Stimulated activated naive CD8-positive, alpha-beta T cell treated with anti-CD3 and anti-CD28 coated beads, Interleukin-15, amount 100 ng/mL, for 72 hours (primary cell): ENCODE measurements at regions not wholly inside any gene's neighbourhood (a gene's known extent, or its start where the extent isn't known, plus 50 kb on each side); places are given as distances from the start of the nearest gene placed in this dataset.

Experiments
- ATAC-seq: fragments of 150-1000 bp; cut with Tn5 transposase; 2 replicates; pipeline ENCODE4 v1.10.0; 2021; ENCODE audit warnings: mild to moderate bottlenecking, moderate library complexity
- DNase-seq, 2 donors: peaks; one replicate each; pipeline ENCODE4 v3.0.0; 2021 to 2022
- H3K27ac Mint-ChIP-seq, 2 donors: one replicate each; pipeline ENCODE4 v1.8.0; 2022; ENCODE audit warnings: mild to moderate bottlenecking in 2 of 2, mixed read lengths in 2 of 2, moderate library complexity in 2 of 2
- H3K27me3 Mint-ChIP-seq: one replicate; pipeline ENCODE4 v1.8.0; 2022; ENCODE audit warnings: mixed read lengths
- H3K4me1 Mint-ChIP-seq: one replicate; pipeline ENCODE4 v1.8.0; 2022; ENCODE audit warnings: mild to moderate bottlenecking, mixed read lengths
- H3K4me3 Mint-ChIP-seq, 2 donors: one replicate each; pipeline ENCODE4 v1.8.0; 2022; ENCODE audit warnings: mild to moderate bottlenecking in 2 of 2, mixed read lengths in 2 of 2, moderate library complexity in 1 of 2
- H3K9me3 Mint-ChIP-seq, 2 donors: one replicate each; pipeline ENCODE4 v1.8.0; 2022; ENCODE audit warnings: mixed read lengths in 2 of 2

- H3K27me3 Mint-ChIP-seq, result no peaks in the 10 kb centered on the region
- no peak overlapping the region for H3K27ac Mint-ChIP-seq
- H3K9me3 Mint-ChIP-seq, result peaks cover 0 to 9% of the 10 kb centered on the region in 2 donors
- no peak for ATAC-seq
- H3K4me3 Mint-ChIP-seq, result no peak overlapping the region
- no peak for DNase-seq
- no peaks in the 10 kb centered on the region for H3K4me1 Mint-ChIP-seq
These were observed 249.4 kb downstream of the HNMT start for GRCh38 chr2:138213624-138214023.

DNA sequence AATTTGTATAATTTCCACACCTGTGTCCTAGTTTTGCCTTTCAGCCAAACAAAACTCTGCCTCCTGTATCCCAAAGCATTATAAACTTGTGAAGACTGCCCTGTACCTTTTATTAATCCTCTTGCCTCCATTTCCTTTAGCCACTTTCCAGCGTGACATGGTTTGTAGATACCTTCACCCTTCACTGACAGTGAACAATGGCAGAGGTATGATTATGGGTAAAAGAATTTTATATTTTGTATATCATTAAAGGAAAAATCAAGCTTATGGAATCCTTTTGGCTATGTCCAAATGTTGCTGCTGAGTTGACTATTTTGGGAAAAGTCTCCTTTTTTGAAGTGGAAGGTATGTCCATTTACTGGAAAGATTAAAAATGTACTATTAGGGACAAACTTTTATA is 251.7 kb downstream of the HNMT start:
- Mint-ChIP-seq H3K9me3 (peaks cover 0 to 9% of the 10 kb centered on the region in 2 donors), H3K4me3 (no peak overlapping the region), H3K27me3 (no peaks in the 10 kb centered on the region), H3K27ac (no peak overlapping the region), H3K4me1 (no peaks in the 10 kb centered on the region)
- DNase-seq (no peak), ATAC-seq (no peak)

DNA sequence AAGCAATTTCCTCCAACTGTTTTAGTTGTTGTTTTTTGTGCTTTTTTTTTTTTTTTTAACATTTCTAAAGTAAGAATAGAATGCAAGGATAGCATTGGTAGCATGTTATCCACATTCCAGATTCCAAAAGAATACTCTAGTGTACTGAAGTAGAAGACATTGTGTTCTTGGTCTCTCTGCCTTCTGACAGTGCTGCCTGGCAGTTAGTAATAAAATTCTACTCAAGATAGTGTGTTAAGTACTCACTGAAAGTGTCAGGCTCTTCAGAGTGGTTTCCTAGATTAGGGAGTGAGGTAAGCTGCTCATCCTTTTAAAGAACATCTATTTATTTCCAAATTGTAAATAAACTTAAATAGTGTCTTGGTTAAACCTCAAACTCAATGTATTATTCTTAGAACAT is 253.7 kb downstream of the HNMT start:
- DNase-seq (no peak), ATAC-seq (no peak)
- no peaks in the 10 kb centered on the region for H3K27me3 Mint-ChIP-seq
- no peak overlapping the region for H3K4me3 Mint-ChIP-seq
- H3K4me1 Mint-ChIP-seq, result no peaks in the 10 kb centered on the region
- no peak overlapping the region for H3K27ac Mint-ChIP-seq
- peaks cover 0 to under 1% of the 10 kb centered on the region in 2 donors for H3K9me3 Mint-ChIP-seq

DNA sequence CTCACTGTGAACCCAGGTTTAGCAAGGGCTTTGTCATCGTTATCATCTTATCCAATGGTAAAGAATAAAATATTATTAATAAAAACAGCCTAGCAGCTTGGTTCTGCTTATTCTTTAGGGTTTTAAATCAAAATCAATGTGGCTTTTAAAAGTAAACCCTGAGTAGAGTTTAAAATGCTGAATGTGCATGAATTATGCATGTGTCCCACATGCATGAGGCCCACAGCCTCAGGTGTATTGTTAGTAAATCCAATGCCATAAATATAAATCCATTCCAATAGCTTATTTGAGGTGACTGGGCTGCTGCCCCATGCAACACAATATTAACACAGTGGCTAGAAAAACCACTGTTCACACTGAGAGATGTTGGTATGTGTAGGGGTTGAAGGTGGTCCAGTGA is 254.1 kb downstream of the HNMT start:
- no peaks in the 10 kb centered on the region for H3K4me1 Mint-ChIP-seq

GRCh38 chr2:138219961-138220360 is 255.7 kb downstream of the HNMT start:
- Mint-ChIP-seq H3K9me3 (no peaks in the 10 kb centered on the region), H3K4me3 (no peak overlapping the region), H3K4me1 (no peaks in the 10 kb centered on the region), H3K27me3 (no peaks in the 10 kb centered on the region), H3K27ac (no peak overlapping the region)
- ATAC-seq, result no peak
- no peak for DNase-seq

More for the DNA sequence above, 254.1 kb downstream of the HNMT start:
- DNase-seq (no peak), ATAC-seq (no peak)
- no peak overlapping the region for H3K4me3 Mint-ChIP-seq
- no peaks in the 10 kb centered on the region for H3K9me3 Mint-ChIP-seq
- H3K27me3 Mint-ChIP-seq, result no peaks in the 10 kb centered on the region
- no peak overlapping the region for H3K27ac Mint-ChIP-seq

DNA sequence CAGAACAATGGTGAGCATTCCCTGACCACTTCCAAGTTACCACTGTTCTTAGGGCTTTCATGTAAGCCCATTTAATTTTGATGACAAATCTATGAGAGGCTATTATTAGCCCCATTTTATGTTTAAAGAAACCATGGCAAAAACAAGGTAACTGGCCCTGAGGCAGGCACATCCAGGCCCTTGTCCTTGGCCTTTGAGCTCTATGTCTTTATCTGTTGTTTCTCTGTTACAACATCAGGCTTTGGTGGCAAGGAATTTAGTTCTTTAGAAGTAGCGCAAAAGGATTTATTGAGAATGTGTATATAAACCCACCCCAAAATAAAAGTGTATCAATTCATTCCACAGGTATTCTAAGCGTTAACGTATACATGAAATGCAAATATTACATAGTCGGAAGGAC is 257.1 kb downstream of the HNMT start:
- no peaks in the 10 kb centered on the region for H3K4me1 Mint-ChIP-seq
- DNase-seq (no peak), ATAC-seq (no peak)
- no peak overlapping the region for H3K4me3 Mint-ChIP-seq
- H3K27ac Mint-ChIP-seq, result no peak overlapping the region
- H3K27me3 Mint-ChIP-seq, result no peaks in the 10 kb centered on the region
- H3K9me3 Mint-ChIP-seq, result no peaks in the 10 kb centered on the region

- Mint-ChIP-seq H3K9me3 (peaks cover 4 to 12% of the 10 kb centered on the region in 2 donors), H3K27ac (no peak overlapping the region), H3K4me1 (no peaks in the 10 kb centered on the region), H3K4me3 (no peak overlapping the region), H3K27me3 (no peaks in the 10 kb centered on the region)
- DNase-seq (no peak), ATAC-seq (no peak)
These were observed 259.0 kb downstream of the HNMT start for GRCh38 chr2:138223319-138223718.

- H3K27ac Mint-ChIP-seq, result no peak overlapping the region
- DNase-seq, result no peak
- H3K4me1 Mint-ChIP-seq, result no peaks in the 10 kb centered on the region
- no peak for ATAC-seq
- H3K4me3 Mint-ChIP-seq, result no peak overlapping the region
- peaks cover 6 to 15% of the 10 kb centered on the region in 2 donors for H3K9me3 Mint-ChIP-seq
- no peaks in the 10 kb centered on the region for H3K27me3 Mint-ChIP-seq
These were observed 262.9 kb downstream of the HNMT start for GRCh38 chr2:138227195-138227594.

GRCh38 chr2:138228101-138228500 is 263.8 kb downstream of the HNMT start:
- Mint-ChIP-seq H3K4me1 (no peaks in the 10 kb centered on the region), H3K27ac (peak overlapping the region in 1 of 2 donors; percentile 63), H3K4me3 (no peak overlapping the region), H3K27me3 (no peaks in the 10 kb centered on the region), H3K9me3 (peaks cover 6 to 15% of the 10 kb centered on the region in 2 donors)
- ATAC-seq, result no peak
- no peak for DNase-seq

- Mint-ChIP-seq H3K4me3 (no peak overlapping the region), H3K27ac (no peak overlapping the region), H3K9me3 (no peaks in the 10 kb centered on the region), H3K27me3 (no peaks in the 10 kb centered on the region), H3K4me1 (peaks cover 8% of the 10 kb centered on the region)
- ATAC-seq (no peak), DNase-seq (no peak)
These were observed 267.3 kb upstream of the SPOPL start for GRCh38 chr2:138234265-138234664.

GRCh38 chr2:138235041-138235440 is 266.5 kb upstream of the SPOPL start:
- Mint-ChIP-seq H3K27me3 (no peaks in the 10 kb centered on the region), H3K4me3 (no peak overlapping the region), H3K4me1 (peaks cover 8% of the 10 kb centered on the region), H3K9me3 (no peaks in the 10 kb centered on the region), H3K27ac (peak overlapping the region in 1 of 2 donors; percentile 67)
- no peak for ATAC-seq
- DNase-seq, result no peak

DNA sequence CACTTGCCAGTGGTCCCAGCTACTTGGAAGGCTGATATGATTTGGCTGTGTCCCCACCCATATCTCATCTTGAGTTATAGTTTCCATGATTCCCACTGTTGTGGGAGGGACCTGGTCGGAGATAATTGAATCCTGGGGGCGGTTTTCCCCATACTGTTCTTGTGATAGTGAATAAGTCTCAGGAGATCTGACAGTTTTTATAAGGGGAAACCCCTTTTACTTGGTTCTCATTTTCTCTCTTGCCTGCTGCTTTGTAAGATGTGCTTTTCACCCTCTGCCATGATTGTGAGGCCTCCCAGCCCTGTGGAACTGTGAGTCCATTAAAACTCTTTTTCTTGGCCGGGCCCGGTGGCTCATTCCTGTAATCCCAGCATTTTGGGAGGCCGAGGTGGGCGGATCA is 265.4 kb upstream of the SPOPL start:
- ATAC-seq, result no peak
- peaks cover 8% of the 10 kb centered on the region for H3K4me1 Mint-ChIP-seq
- H3K27me3 Mint-ChIP-seq, result no peaks in the 10 kb centered on the region
- H3K4me3 Mint-ChIP-seq, result no peak overlapping the region
- H3K27ac Mint-ChIP-seq, result no peak overlapping the region
- H3K9me3 Mint-ChIP-seq, result no peaks in the 10 kb centered on the region
- DNase-seq, result no peak

DNA sequence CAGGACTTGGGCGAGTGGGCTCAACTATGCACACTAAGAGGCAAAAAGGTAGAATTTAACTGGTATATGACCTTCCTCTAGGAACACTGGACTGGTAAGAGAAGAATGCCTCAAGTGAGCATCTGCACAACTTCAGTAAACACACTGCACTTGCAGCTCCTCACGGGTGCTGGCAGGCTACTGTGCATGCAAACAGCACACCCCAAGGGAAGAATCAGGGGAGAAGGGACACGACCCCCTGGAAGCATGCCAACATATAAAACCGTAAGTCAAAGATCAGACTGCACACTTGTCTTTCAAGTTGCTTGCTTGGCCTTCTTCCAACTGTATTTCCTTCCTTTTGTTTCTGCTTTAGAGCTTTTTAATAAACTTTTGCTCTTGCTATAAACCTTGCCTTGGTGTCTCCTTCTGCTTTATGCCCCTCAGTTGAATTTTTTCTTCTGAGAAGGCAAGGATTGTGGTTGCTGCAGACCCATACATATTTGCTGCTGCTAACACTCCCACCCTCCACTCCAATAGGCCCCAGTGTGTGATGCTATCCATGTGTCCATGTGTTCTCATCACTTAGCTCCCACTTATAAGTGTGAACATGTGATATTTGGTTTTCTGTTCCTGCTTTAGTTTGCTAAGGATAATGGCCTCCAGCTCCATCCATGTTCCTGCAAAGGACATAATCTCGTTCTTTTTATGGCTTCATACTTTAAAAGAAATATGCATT is 263.7 kb upstream of the SPOPL start:
- H3K4me3 Mint-ChIP-seq, result no peak overlapping the region
- no peak overlapping the region for H3K27ac Mint-ChIP-seq
- no peak for DNase-seq
- no peaks in the 10 kb centered on the region for H3K27me3 Mint-ChIP-seq
- peaks cover 8% of the 10 kb centered on the region for H3K4me1 Mint-ChIP-seq
- ATAC-seq, result no peak
- H3K9me3 Mint-ChIP-seq, result no peaks in the 10 kb centered on the region

DNA sequence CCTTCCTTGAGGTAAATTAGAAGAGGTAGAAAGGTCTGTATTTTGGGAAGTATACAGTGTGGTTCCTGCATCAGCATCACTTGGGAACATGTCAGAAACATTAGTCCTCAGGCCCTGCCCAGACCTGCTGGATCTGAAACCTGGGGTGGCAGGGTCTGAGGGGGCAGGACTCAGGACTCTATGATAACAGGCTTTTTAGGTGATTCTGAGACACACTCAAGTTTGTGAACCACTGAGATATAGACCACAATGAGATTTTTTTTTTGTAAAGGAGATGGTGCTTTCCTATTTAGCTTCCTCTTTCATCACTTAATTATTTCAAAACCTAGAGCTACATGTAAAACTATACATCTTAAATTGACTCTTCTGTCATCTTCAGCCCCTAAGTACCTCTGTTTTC is 262.7 kb upstream of the SPOPL start:
- H3K9me3 Mint-ChIP-seq, result no peaks in the 10 kb centered on the region
- no peaks in the 10 kb centered on the region for H3K27me3 Mint-ChIP-seq
- ATAC-seq, result no peak
- peaks cover 8% of the 10 kb centered on the region for H3K4me1 Mint-ChIP-seq
- no peak overlapping the region for H3K27ac Mint-ChIP-seq
- no peak for DNase-seq
- H3K4me3 Mint-ChIP-seq, result no peak overlapping the region

GRCh38 chr2:138239902-138240491 is 261.6 kb upstream of the SPOPL start:
- ATAC-seq, result peak; percentile 46
- DNase-seq, result no peak
- H3K27me3 Mint-ChIP-seq, result no peaks in the 10 kb centered on the region
- H3K27ac Mint-ChIP-seq, result peak overlapping the region in 1 of 2 donors; percentile 80
- peaks cover 8% of the 10 kb centered on the region for H3K4me1 Mint-ChIP-seq
- H3K4me3 Mint-ChIP-seq, result no peak overlapping the region
- no peaks in the 10 kb centered on the region for H3K9me3 Mint-ChIP-seq

DNA sequence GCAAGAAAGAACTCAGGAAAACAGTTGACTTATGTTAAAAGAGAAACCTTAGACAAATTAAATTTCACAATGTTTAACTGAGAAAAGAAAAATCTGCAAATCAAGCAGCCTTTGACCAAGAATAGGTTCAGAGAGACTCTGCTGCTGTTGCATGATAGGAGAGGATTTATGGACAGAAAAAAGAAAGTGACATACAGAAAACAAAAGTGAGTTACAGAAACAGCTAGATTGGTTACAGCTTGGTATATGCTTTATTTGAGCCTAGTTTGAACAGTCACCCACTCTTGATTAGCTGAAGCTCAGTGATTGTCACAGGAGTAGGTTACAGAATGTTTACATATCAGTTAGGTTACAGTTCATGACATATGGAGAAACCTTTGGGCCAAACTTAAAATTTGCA is 258.2 kb upstream of the SPOPL start:
- Mint-ChIP-seq H3K27me3 (no peaks in the 10 kb centered on the region), H3K4me3 (no peak overlapping the region), H3K9me3 (no peaks in the 10 kb centered on the region), H3K27ac (no peak overlapping the region), H3K4me1 (no peaks in the 10 kb centered on the region)
- ATAC-seq (no peak), DNase-seq (no peak)

- Mint-ChIP-seq H3K9me3 (no peaks in the 10 kb centered on the region), H3K4me3 (no peak overlapping the region), H3K27ac (no peak overlapping the region), H3K4me1 (no peaks in the 10 kb centered on the region), H3K27me3 (no peaks in the 10 kb centered on the region)
- ATAC-seq (no peak), DNase-seq (no peak)
These were observed 257.1 kb upstream of the SPOPL start for GRCh38 chr2:138244501-138244925.
